Glomerular visceral epithelial cell (primary cell): ENCODE measurements at regions not wholly inside any gene's neighbourhood (a gene's known extent, or its start where the extent isn't known, plus 50 kb on each side); places are given as distances from the start of the nearest gene placed in this dataset.

ENCODE experiments used
- DNase-seq: peaks from one replicate; pipeline ENCODE4 v3.0.0-alpha.2; 2016; ENCODE audit errors: extremely low spot score

DNA sequence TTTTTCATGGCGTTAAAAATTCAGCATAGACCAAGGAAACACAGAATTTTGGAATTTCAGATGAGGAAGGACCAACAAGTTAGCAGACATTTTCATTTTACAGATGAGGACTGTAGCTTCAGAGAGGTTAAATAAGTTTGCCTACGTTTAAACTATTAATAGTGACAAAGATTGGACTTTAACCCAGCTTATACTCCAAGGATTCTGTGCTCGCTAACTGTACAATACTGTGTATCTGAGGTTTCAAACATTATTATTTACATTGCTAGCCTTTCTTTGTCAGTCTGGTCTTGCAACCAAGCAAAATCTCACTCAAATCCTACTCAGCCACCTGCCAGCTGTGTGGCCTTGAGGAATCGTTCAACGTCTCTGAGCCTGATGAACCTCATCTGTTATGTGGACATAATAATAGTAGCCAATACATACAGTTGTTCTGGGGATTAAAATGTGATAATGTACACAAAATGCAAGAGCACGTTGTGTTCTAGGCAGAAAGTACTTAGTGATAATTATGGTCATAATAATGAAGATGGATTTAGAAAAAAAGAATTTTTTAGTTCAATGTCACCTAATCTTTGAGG is 462.4 kb upstream of the TRIB2 start:
- no peak for DNase-seq

DNA sequence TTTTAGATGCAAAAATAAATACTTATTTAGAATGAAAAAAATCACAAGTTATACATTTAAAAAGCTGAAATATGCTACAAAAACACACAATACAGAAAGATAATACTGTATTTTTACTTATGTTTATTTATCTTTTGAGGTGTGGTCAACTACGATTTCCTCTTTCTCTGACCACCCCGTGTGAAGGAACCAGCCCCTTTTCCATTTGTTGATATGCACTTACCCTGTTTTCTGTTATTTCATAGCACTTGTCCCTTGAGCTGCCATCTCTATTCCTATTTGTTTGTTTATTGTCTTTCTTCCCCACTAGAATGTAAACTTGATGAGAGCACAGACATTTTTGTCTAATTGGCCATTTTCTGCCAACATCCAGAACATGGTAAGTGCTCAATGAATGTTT is 460.5 kb upstream of the TRIB2 start:
- no peak for DNase-seq

DNA sequence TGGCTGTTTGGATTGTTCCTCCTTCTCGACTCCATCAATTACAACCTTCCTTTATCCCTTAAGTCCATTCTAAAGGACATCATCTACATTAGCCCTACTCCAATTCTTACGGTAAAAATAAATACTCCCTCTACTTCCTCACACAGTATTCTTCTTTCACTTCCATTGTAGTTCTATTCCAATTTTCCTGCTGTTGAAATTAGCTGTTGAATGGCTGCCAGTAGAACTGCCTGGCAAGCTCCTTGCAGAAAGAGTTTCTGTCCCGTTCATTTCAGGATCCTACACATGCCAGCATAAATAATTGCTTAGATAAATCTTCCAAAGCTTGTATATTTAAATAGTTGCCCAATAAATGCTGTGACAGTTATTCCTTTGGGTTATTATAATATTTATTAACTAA is 459.3 kb upstream of the TRIB2 start:
- DNase-seq, result no peak

GRCh38 chr2:12259493-12259892 is 457.2 kb upstream of the TRIB2 start:
- DNase-seq, result no peak

- DNase-seq, result no peak
Measured at GRCh38 chr2:12261986-12262680, 454.6 kb upstream of the TRIB2 start.

- DNase-seq, result no peak
Measured at GRCh38 chr2:12262681-12263436, 453.9 kb upstream of the TRIB2 start.

- no peak for DNase-seq
Measured at GRCh38 chr2:12263730-12264129, 453.0 kb upstream of the TRIB2 start.

- DNase-seq, result no peak
Measured at GRCh38 chr2:12264146-12264545, 452.6 kb upstream of the TRIB2 start.

GRCh38 chr2:12265646-12266045 is 451.1 kb upstream of the TRIB2 start:
- no peak for DNase-seq

DNA sequence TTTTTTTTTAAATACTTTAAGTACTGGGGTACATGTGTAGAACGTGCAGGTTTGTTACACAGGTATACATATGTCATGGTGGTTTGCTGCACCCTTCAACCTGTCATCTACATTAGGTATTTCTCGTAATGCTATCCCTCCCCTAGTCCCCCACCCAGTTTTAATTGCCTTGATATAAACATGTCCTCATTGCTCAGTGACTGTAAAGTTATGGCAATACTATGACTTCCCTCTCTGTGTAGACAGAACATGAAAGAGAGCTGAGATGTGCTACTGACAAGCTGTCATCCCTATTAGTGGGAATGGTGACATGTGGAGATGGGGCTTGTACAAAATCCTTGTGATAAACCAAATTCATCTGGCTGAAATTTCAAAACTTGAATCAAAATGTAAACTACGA is 449.7 kb upstream of the TRIB2 start:
- no peak for DNase-seq

GRCh38 chr2:12269041-12269972 is 447.4 kb upstream of the TRIB2 start:
- no peak for DNase-seq

DNA sequence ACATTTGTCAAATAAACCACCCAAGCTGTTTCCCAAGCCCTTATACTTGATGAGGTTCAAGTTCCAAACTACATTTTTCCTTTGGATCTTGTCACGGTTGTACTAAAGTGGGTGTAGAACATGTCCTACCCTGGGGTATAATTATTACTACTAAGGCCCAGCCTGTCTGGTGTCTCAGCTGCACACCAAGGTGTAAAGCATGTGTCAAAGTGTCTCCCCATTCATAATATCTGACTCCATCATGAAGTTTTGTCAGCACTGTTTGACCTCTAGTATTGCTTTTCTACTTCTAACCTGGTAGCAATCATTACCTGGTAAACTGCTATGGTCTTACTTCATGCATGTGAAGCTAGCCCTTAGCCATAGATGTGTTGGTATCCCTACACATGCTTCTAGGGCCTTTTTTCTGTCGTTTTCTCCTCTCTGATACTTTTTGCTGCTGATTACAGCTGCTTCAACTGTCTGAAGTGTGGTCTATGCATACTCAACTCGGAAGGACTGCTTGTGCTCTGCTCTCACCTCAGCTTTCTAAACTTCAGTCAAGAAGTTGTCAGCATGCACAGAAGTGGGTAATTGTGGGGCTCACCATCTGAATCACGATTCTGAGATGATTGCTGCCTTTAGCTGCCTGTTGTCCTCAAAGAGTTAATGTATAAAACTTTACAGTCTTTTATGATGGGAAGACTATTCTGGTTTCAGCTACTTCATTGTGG is 445.7 kb upstream of the TRIB2 start:
- no peak for DNase-seq

DNA sequence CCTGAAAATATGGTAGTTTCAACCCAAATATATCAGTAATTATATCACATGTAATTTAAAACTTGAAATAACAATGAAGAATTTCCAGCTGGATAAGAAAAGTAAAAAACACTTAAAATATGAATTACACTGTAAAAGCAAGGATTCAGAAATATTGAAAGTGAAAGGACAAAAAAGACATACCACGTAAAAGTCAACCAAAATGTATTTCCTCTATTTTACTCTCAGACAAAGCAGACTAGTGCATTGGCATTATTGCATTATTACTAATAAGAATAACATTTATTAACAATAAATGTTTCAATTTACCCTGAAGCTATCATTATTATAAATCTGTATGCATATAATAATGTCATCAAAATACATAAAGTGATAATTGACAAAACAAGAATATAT is 445.1 kb upstream of the TRIB2 start:
- DNase-seq, result no peak

GRCh38 chr2:12273111-12273510 is 443.6 kb upstream of the TRIB2 start:
- DNase-seq, result no peak

DNA sequence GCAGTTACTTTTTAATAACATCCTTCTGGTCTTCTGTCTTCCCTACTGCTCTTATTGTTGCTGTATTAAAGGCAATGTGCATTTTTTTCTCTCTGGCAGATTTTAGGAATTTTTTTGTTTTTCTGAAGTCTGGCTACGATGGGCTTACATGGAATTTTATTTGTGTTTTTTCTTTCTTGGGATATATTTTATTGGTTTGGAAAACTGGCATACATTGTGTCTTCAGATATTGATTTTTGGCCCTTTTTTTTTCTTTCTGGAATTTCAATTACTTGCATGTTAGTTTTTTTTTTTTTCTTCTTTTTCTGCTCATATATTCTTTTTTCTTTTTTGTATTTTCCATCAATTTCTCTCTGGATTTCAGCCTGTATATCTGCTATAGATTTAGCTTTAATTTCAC is 442.1 kb upstream of the TRIB2 start:
- no peak for DNase-seq

- DNase-seq, result no peak
Measured at GRCh38 chr2:12277241-12278034, 439.3 kb upstream of the TRIB2 start.

DNA sequence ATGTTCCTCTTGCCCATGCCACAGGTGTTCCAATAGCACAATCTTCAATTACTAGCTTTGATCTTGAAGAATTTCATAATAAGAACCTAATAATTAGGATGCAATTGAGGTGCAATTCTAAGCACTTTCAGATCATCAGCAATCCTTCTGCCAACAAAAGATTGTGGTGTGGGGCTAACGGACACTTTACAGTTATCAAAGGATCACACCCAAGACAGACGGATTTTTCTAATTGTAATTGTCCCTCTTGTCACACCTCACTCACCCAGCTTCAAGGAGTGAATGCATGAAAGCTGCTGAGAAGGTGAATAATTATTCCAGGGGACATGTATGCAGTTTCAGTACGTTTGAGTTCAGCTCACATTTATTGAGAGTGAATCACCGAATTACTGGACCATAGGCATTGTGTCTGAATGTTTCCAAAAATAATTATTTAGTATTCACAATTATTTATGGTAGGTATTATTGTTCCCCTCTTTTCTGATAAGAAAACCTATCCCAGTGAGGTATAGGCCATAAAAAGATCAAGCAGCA is 438.5 kb upstream of the TRIB2 start:
- no peak for DNase-seq

- DNase-seq, result no peak
Measured at GRCh38 chr2:12282780-12283695, 433.7 kb upstream of the TRIB2 start.

DNA sequence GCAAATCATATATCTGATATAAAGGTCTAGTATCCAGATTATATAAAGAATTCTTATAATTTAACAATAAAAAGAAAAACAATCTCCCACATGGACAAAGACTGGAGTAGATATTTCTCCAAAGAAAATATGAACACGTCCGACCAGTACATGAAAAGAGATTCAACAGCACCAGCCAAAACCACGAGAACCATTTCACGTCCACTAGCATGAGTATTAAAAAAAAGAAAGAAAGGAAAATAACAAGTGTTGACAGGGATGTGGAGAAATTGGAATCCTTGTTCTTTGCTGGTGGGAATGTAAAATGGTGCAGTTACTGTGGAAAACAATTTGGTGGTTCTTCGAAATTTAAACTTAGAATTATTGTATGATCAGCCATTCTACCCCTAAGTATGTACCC is 432.7 kb upstream of the TRIB2 start:
- no peak for DNase-seq
